Suprapubic skin (tissue), 3 donors: ENCODE measurements at regions not wholly inside any gene's neighbourhood (a gene's known extent, or its start where the extent isn't known, plus 50 kb on each side); places are given as distances from the start of the nearest gene placed in this dataset.

Source experiments
- CTCF ChIP-seq, 2 donors: fragments of 200-600 bp in 1 of 2; fragments of 450-650 bp in 1 of 2; sonication (generic) in 1 of 2; IDR thresholded peaks; one replicate each; pipeline ENCODE4 v1.5.1; 2016 to 2019; ENCODE audit warnings: antibody characterized with exemption in 2 of 2, mild to moderate bottlenecking in 1 of 2, moderate library complexity in 1 of 2
- EP300 ChIP-seq: sonication (generic); formaldehyde crosslinking; IDR thresholded peaks from one replicate; pipeline ENCODE4 v1.6.1; 2017; ENCODE audit warnings: antibody characterized with exemption
- POLR2A ChIP-seq, 2 donors: fragments of 450-650 bp; IDR thresholded peaks; one replicate each; pipeline ENCODE4 v1.6.1; 2017; ENCODE audit warnings: antibody characterized with exemption in 2 of 2, mild to moderate bottlenecking in 2 of 2, moderate library complexity in 2 of 2

GRCh38 chr12:68406911-68407310, 74.7 kb upstream of the MDM1 start:
- TF ChIP-seq CTCF (IDR thresholded peaks at IDR 0.05) (no peak), EP300 (no peak), POLR2A (IDR thresholded peaks at IDR 0.05) (no peak)
